Psoas muscle (tissue), 7 donors: ENCODE measurements at regions not wholly inside any gene's neighbourhood (a gene's known extent, or its start where the extent isn't known, plus 50 kb on each side); places are given as distances from the start of the nearest gene placed in this dataset.
"Not testable (repeated sequence)": the region's sequence is repeated elsewhere in the genome, so short reads cannot be mapped to it uniquely, and the experiment has no call there.

Experiments
- ATAC-seq, 4 donors: fragments of 200-7000 bp; cut with Tn5 transposase; one replicate each; pipeline ENCODE4 v1.9.1; 2020; ENCODE audit warnings: moderate library complexity in 3 of 4, mild to moderate bottlenecking in 2 of 4
- DNase-seq, 2 donors: peaks; one replicate each; pipeline ENCODE4 v3.0.0-alpha.2; 2020
- H3K27ac ChIP-seq: fragments of 200-600 bp; one replicate; pipeline ENCODE4 v1.8.0; 2022
- H3K27me3 ChIP-seq, 3 donors: fragments of 200-600 bp in 1 of 3; one replicate each; pipeline versions ENCODE4 v1.6.1 to v1.8.0; 2013 to 2022; ENCODE audit warnings: low read length in 2 of 3, mild to moderate bottlenecking in 2 of 3, moderate library complexity in 1 of 3; ENCODE audit not compliant: insufficient read depth in 3 of 3
- H3K36me3 ChIP-seq, 2 donors: fragments of 200-600 bp in 1 of 2; one replicate each; pipeline versions ENCODE4 v1.6.1 to v1.8.0; 2013 to 2022; ENCODE audit warnings: low read depth in 1 of 2, mild to moderate bottlenecking in 1 of 2, moderate library complexity in 1 of 2; ENCODE audit not compliant: insufficient read depth in 1 of 2
- H3K4me1 ChIP-seq: fragments of 200-600 bp; one replicate; pipeline ENCODE4 v1.8.0; 2022
- H3K4me3 ChIP-seq: fragments of 200-600 bp; one replicate; pipeline ENCODE4 v1.8.0; 2022; ENCODE audit warnings: mild to moderate bottlenecking
- H3K9me3 ChIP-seq: fragments of 200-600 bp; one replicate; pipeline ENCODE4 v1.8.0; 2022
- CTCF ChIP-seq: fragments of 200-600 bp; IDR thresholded peaks from one replicate; pipeline ENCODE4 v1.8.0; 2022; ENCODE audit warnings: antibody characterized with exemption
- WGBS, 3 donors: extraction: QIAGEN DNeasy Blood & Tissue Kit; methylation state at CpG; one replicate each; pipeline versions ENCODE4 v1.1.6 to v1.1.7; 2013; 5-methylcytosine and 5-hydroxymethylcytosine counted together
- intact Hi-C, 2 donors: fragments of 100-400 bp; cut with DNase I; formaldehyde crosslinking; loops; one replicate each; pipeline versions ENCODE4 v1.11.0 to v1.14.2; 2022
- donor health status: healthy with polysubstance abuse.
- donor health status: DM: no; HTN: no; CAD: no; lungs with moderate emphysema.
- donor health status: Bipolar disorder and iron deficiency.
- donor health status: healthy.
- donor health status: DM: yes; HTN: yes; CAD: no.
- donor health status: DM: no; HTN: no; CAD: no.
- donor health status: DM: yes; HTN: yes; CAD: no.

- H3K9me3 ChIP-seq = no peaks in the 10 kb centered on the region
- peaks cover 21% of the 10 kb centered on the region for H3K4me1 ChIP-seq
- H3K27me3 ChIP-seq = no peaks in the 10 kb centered on the region
- intact Hi-C loops = no loop called here
- no peaks in the 10 kb centered on the region for H3K36me3 ChIP-seq
- H3K27ac ChIP-seq = no peak overlapping the region
- 31 to 55% (median 40%) methylated on average over 2 of the region's 2 CpGs for WGBS, 3 donors
- no peak overlapping the region for H3K4me3 ChIP-seq
- ATAC-seq = peak in 3 of 4 donors; percentile 57 to 87 (median 85)
- TF ChIP-seq CTCF = no peak
- DNase-seq = peak in 1 of 2 donors; percentile 52
Observed at GRCh38 chr12:105676694-105677093, 346.2 kb downstream of the C12orf75 start.

GRCh38 chr12:105677672-105678071 is 347.2 kb downstream of the C12orf75 start:
- Histone ChIP-seq H3K27ac (peak overlapping the region; percentile 4), H3K4me3 (no peak overlapping the region), H3K4me1 (peaks cover 21% of the 10 kb centered on the region), H3K36me3 (no peaks in the 10 kb centered on the region), H3K27me3 (no peaks in the 10 kb centered on the region), H3K9me3 (no peaks in the 10 kb centered on the region)
- no peak for DNase-seq
- TF ChIP-seq CTCF = no peak
- 24 to 29% (median 25%) methylated on average over 2 of the region's 2 CpGs for WGBS, 3 donors
- peak in 3 of 4 donors; percentile 30 to 61 (median 54) for ATAC-seq
- intact Hi-C loops = no loop called here

- 57 to 100% (median 91%) methylated on average over 1 of the region's 1 CpG for WGBS, 3 donors
- no peaks in the 10 kb centered on the region for H3K9me3 ChIP-seq
- no peak for ATAC-seq
- H3K27me3 ChIP-seq = no peaks in the 10 kb centered on the region
- TF ChIP-seq CTCF = no peak
- H3K27ac ChIP-seq = no peak overlapping the region
- H3K36me3 ChIP-seq = no peaks in the 10 kb centered on the region
- H3K4me1 ChIP-seq = peaks cover 21% of the 10 kb centered on the region
- intact Hi-C loops = no loop called here
- H3K4me3 ChIP-seq = no peak overlapping the region
- DNase-seq = no peak
Observed at GRCh38 chr12:105679982-105680381, 349.5 kb downstream of the C12orf75 start.

- no peak for DNase-seq
- TF ChIP-seq CTCF = no peak
- ATAC-seq = no peak
- H3K27me3 ChIP-seq = no peaks in the 10 kb centered on the region
- H3K4me3 ChIP-seq = no peak overlapping the region
- H3K4me1 ChIP-seq = peaks cover 12% of the 10 kb centered on the region
- intact Hi-C loops = no loop called here
- H3K27ac ChIP-seq = no peak overlapping the region
- H3K9me3 ChIP-seq = no peaks in the 10 kb centered on the region
- WGBS, 3 donors = 44 to 66% (median 44%) methylated on average over 2 of the region's 2 CpGs
- H3K36me3 ChIP-seq = no peaks in the 10 kb centered on the region
Observed at GRCh38 chr12:105681341-105681740, 350.9 kb downstream of the C12orf75 start.

- H3K36me3 ChIP-seq, H3K27ac ChIP-seq, H3K27me3 ChIP-seq, DNase-seq, H3K9me3 ChIP-seq, H3K4me3 ChIP-seq, intact Hi-C loops, H3K4me1 ChIP-seq, ATAC-seq: not testable (repeated sequence)
- 23 to 52% (median 38%) methylated on average over 1 of the region's 1 CpG for WGBS, 3 donors
Observed at GRCh38 chr12:105682821-105683220, 352.3 kb downstream of the C12orf75 start.

GRCh38 chr12:105683836-105684235 is 353.3 kb downstream of the C12orf75 start:
- H3K27me3 ChIP-seq, DNase-seq, H3K36me3 ChIP-seq, H3K4me1 ChIP-seq, intact Hi-C loops, ATAC-seq, H3K9me3 ChIP-seq, H3K27ac ChIP-seq, H3K4me3 ChIP-seq: not testable (repeated sequence)
- 98 to 100% (median 99%) methylated on average over 4 of the region's 4 CpGs for WGBS, 3 donors
